ENCODE measurements at regions not wholly inside any gene's neighbourhood (a gene's known extent, or its start where the extent isn't known, plus 50 kb on each side); places are given as distances from the start of the nearest gene placed in this dataset.

DNA sequence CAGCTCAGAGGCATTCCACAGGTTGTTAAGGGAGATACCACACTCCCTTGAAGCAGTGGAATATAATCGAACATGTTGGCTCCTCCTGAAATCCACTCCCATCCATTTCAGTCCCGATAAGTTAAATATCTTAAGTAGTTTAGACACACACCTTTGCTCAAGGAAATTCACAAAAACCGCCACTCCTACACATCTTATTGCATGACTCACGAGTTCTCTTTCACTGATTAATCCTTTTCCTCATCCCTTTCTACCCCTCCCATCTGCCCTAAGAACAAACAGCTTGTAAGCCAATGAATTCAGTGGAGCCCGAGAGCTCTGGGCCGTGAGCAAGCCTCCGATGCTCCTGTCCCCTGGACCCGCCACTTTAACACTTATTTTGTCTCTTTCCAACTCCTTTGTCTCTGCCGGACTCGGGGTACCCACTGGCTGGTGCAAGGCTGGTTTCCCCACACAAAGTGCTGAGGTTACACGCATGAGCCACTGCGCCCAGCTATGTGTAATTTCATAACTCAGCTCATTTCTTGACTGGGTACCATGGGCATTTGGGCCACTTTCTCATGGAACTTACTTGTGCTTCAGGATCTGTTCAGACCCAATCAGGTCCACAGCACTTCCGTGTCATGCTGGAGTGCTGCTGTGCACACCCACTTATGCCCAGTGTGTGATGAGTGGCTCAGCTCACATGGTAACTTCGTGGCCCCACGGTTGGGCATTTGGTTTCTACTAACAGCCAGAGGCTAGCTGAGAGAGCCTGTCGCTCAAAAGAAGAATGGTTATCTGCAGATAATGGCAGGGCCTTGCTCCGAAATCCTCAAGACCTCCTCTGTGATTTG is 171.8 kb upstream of the ALG10B start:
- Histone ChIP-seq H3K4me3 (replicated peaks in 1 of 2; ENCODE audit: low read depth in 1 of 2, low read length in 2 of 2) (no peak overlapping the region), H2AFZ (ENCODE audit: low read depth, low read length, poor library complexity, severe bottlenecking) (no peak overlapping the region), H3K9me2 (ENCODE audit: insufficient read depth) (no peaks in the 10 kb centered on the region), H4K20me1 (ENCODE audit: insufficient read depth) (no peaks in the 10 kb centered on the region), H3K27ac (ENCODE audit: low read depth, low read length) (no peak overlapping the region), H3K4me2 (ENCODE audit: low read length) (no peak overlapping the region), H3K79me2 (ENCODE audit: insufficient read depth, low read length) (no peaks in the 10 kb centered on the region), H3K27me3 (ENCODE audit: insufficient read depth, low read length) (no peaks in the 10 kb centered on the region), H3K9ac (ENCODE audit: low read length) (no peak overlapping the region), H3K9me3 (ENCODE audit: control insufficient read depth in 1 of 2, insufficient read depth in 1 of 2, low read depth in 1 of 2, low read length in 2 of 2) (no peaks in the 10 kb centered on the region), H3K36me3 (ENCODE audit: control insufficient read depth in 1 of 2, insufficient read depth in 2 of 2, low read length in 2 of 2) (no peaks in the 10 kb centered on the region), H3K4me1 (ENCODE audit: control insufficient read depth in 1 of 2, insufficient read depth in 2 of 2, low read length in 2 of 2) (peaks cover 6 to 21% of the 10 kb centered on the region in 2 experiments; a peak in 3 of 4 replicates)
- ChIA-PET CTCF (no interaction called here), POLR2A (no interaction called here), RAD21 (ENCODE audit: low non-redundant PET in 1 of 2, low total read pairs in 2 of 2, uncharacterized antibody in 2 of 2, unreplicated experiment in 2 of 2) (no interaction called here)
- no peak for ATAC-seq
- no peak for TF ChIP-seq FOSL1 (IDR thresholded peaks at IDR 0.05; ENCODE audit: low read depth)
- TF ChIP-seq SIN3A (IDR thresholded peaks at IDR 0.05; ENCODE audit: low read depth) = no peak
- TF ChIP-seq POLR2AphosphoS5 (IDR thresholded peaks at IDR 0.05; ENCODE audit: low read depth, low read length) = no peak
- TF ChIP-seq, protein P1, sequence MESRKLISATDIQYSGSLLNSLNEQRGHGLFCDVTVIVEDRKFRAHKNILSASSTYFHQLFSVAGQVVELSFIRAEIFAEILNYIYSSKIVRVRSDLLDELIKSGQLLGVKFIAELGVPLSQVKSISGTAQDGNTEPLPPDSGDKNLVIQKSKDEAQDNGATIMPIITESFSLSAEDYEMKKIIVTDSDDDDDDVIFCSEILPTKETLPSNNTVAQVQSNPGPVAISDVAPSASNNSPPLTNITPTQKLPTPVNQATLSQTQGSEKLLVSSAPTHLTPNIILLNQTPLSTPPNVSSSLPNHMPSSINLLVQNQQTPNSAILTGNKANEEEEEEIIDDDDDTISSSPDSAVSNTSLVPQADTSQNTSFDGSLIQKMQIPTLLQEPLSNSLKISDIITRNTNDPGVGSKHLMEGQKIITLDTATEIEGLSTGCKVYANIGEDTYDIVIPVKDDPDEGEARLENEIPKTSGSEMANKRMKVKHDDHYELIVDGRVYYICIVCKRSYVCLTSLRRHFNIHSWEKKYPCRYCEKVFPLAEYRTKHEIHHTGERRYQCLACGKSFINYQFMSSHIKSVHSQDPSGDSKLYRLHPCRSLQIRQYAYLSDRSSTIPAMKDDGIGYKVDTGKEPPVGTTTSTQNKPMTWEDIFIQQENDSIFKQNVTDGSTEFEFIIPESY (IDR thresholded peaks at IDR 0.05; ENCODE audit: extremely low read depth, insufficient replicate concordance, low read length) = no peak
- TF ChIP-seq RAD21 (IDR thresholded peaks at IDR 0.05; ENCODE audit: low read depth) = no peak
- no peak for TF ChIP-seq ZNF274 (IDR thresholded peaks at IDR 0.05; ENCODE audit: low read depth, low read length)
- TF ChIP-seq, protein P2, sequence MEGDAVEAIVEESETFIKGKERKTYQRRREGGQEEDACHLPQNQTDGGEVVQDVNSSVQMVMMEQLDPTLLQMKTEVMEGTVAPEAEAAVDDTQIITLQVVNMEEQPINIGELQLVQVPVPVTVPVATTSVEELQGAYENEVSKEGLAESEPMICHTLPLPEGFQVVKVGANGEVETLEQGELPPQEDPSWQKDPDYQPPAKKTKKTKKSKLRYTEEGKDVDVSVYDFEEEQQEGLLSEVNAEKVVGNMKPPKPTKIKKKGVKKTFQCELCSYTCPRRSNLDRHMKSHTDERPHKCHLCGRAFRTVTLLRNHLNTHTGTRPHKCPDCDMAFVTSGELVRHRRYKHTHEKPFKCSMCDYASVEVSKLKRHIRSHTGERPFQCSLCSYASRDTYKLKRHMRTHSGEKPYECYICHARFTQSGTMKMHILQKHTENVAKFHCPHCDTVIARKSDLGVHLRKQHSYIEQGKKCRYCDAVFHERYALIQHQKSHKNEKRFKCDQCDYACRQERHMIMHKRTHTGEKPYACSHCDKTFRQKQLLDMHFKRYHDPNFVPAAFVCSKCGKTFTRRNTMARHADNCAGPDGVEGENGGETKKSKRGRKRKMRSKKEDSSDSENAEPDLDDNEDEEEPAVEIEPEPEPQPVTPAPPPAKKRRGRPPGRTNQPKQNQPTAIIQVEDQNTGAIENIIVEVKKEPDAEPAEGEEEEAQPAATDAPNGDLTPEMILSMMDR (IDR thresholded peaks at IDR 0.05 in 2 of 3, conservative IDR thresholded peaks at IDR 0.05 in 1 of 3; ENCODE audit: borderline replicate concordance in 1 of 3, insufficient read depth in 1 of 3, low read depth in 2 of 3, low read length in 2 of 3) = no peak
- intact Hi-C loops (cut with micrococcal nuclease) = loop anchor here (5.0 kb wide), 1 partner anchor 473 kb away; no protein-coding TSS in a partner anchor
- no peak for DNase-seq (ENCODE audit: low read depth, low spot score)
- no TSS peak for BruUV-seq (replicated peaks)
